SK-N-SH (cell line): ENCODE measurements at regions not wholly inside any gene's neighbourhood (a gene's known extent, or its start where the extent isn't known, plus 50 kb on each side); places are given as distances from the start of the nearest gene placed in this dataset.

Experiments
- CTCF ChIA-PET: fragments of 300-600, 350-600 bp; formaldehyde crosslinking; extraction: SDS; loops from one replicate; lab custom pipeline; 2021; lab: Yijun Ruan, JAX
- POLR2A ChIA-PET: fragments of 350-600 bp; sonication (Branson Sonifier 250); formaldehyde crosslinking; extraction: SDS; loops from one replicate; lab custom pipeline; 2020; ENCODE audit warnings: antibody characterized with exemption, inconsistent platforms; lab: Yijun Ruan, JAX
- DNase-seq: peaks from one replicate; pipeline ENCODE4 v3.0.0; 2012
- H2AFZ ChIP-seq: fragments of 200-600 bp; sonication (generic); 2 replicates; pipeline ENCODE4 v1.8.1; 2016; ENCODE audit warnings: antibody characterized with exemption, mild to moderate bottlenecking, low read depth
- H3F3A ChIP-seq: fragments of 200-600 bp; sonication (generic); replicated peaks from 2 replicates; pipeline ENCODE3; 2016; ENCODE audit warnings: antibody characterized with exemption, mild to moderate bottlenecking; ENCODE audit not compliant: insufficient read depth
- H3K27ac ChIP-seq, 2 experiments: fragments of 200-500 bp in 1 of 2; fragments of 200-600 bp in 1 of 2; sonication (Bioruptor generic) in 1 of 2; sonication (generic), shearing (Covaris generic) in 1 of 2; 2 replicates each; pipeline versions ENCODE4 v1.5.1 to v1.6.1; 2014 to 2016; ENCODE audit warnings: low read depth in 2 of 2, inconsistent platforms in 1 of 2, low read length in 1 of 2, mild to moderate bottlenecking in 1 of 2, mixed read lengths in 1 of 2
- H3K27me3 ChIP-seq: fragments of 200-600 bp; sonication (generic), shearing (Covaris generic); 2 replicates; pipeline ENCODE4 v1.6.1; 2016; ENCODE audit warnings: mixed run types; ENCODE audit not compliant: insufficient read depth
- H3K36me3 ChIP-seq, 2 experiments: fragments of 200-500 bp in 1 of 2; fragments of 200-600 bp in 1 of 2; sonication (Bioruptor generic) in 1 of 2; sonication (generic) in 1 of 2; replicated peaks in 1 of 2; 2 replicates each; pipeline versions ENCODE3 to v1.5.1; 2014 to 2016; ENCODE audit warnings: low read length in 1 of 2, mild to moderate bottlenecking in 1 of 2; ENCODE audit not compliant: insufficient read depth in 2 of 2, control insufficient read depth in 1 of 2
- H3K4me1 ChIP-seq, 2 experiments: fragments of 200-500 bp in 1 of 2; fragments of 200-600 bp in 1 of 2; sonication (Bioruptor generic) in 1 of 2; sonication (generic), shearing (Covaris generic) in 1 of 2; 2 replicates each; pipeline versions ENCODE4 v1.5.1 to v1.6.1; 2014 to 2016; ENCODE audit warnings: low read depth in 1 of 2, low read length in 1 of 2, mixed run types in 1 of 2; ENCODE audit not compliant: insufficient read depth in 2 of 2, control insufficient read depth in 1 of 2
- H3K4me2 ChIP-seq: fragments of 200-600 bp; sonication (generic), shearing (Covaris generic); 2 replicates; pipeline ENCODE4 v1.6.1; 2017; ENCODE audit warnings: mixed run types
- H3K4me3 ChIP-seq, 2 experiments: fragments of 200-500 bp in 1 of 2; fragments of 200-600 bp in 1 of 2; sonication (Bioruptor generic) in 1 of 2; sonication (generic), shearing (Covaris generic) in 1 of 2; 2 replicates each; pipeline versions ENCODE4 v1.5.1 to v1.8.1; 2014 to 2016; ENCODE audit warnings: low read depth in 2 of 2, inconsistent platforms in 1 of 2, low read length in 1 of 2, mild to moderate bottlenecking in 1 of 2, mixed read lengths in 1 of 2, moderate library complexity in 1 of 2
- H3K79me2 ChIP-seq: fragments of 200-600 bp; sonication (generic); 2 replicates; pipeline ENCODE4 v1.8.1; 2017; ENCODE audit warnings: mild to moderate bottlenecking; ENCODE audit not compliant: insufficient read depth
- H3K9ac ChIP-seq: fragments of 200-600 bp; sonication (generic); 2 replicates; pipeline ENCODE4 v1.6.1; 2017; ENCODE audit warnings: mixed run types
- H3K9me2 ChIP-seq: fragments of 200-600 bp; sonication (generic); 2 replicates; pipeline ENCODE4 v1.6.1; 2017; ENCODE audit warnings: mixed run types
- H3K9me3 ChIP-seq: fragments of 200-600 bp; sonication (generic); 2 replicates; pipeline ENCODE4 v1.6.1; 2017; ENCODE audit warnings: mixed run types, mild to moderate bottlenecking, moderate library complexity
- H4K20me1 ChIP-seq: fragments of 200-600 bp; sonication (generic); 2 replicates; pipeline ENCODE4 v1.6.1; 2017; ENCODE audit warnings: mild to moderate bottlenecking, mixed run types; ENCODE audit not compliant: insufficient read depth
- CHD2 ChIP-seq: fragments of 150-350 bp; IDR thresholded peaks from 2 replicates; pipeline ENCODE4 v1.6.1; 2018; ENCODE audit warnings: low read length; ENCODE audit not compliant: partially characterized antibody
- ELF1 ChIP-seq: IDR thresholded peaks from 2 replicates; pipeline ENCODE4 v1.4.0; 2012
- GABPA ChIP-seq: IDR thresholded peaks from 2 replicates; pipeline ENCODE4 v1.4.0; 2012; ENCODE audit warnings: low read depth, mild to moderate bottlenecking
- NFIC ChIP-seq: IDR thresholded peaks from 2 replicates; pipeline ENCODE4 v1.4.0; 2012; ENCODE audit warnings: borderline replicate concordance
- POLR2AphosphoS5 ChIP-seq: IDR thresholded peaks from 2 replicates; pipeline ENCODE4 v1.6.1; 2012; ENCODE audit warnings: low read depth, low read length
- RAD21 ChIP-seq: IDR thresholded peaks from 2 replicates; pipeline ENCODE4 v1.6.1; 2012; ENCODE audit warnings: mild to moderate bottlenecking, low read length
- RFX5 ChIP-seq: IDR thresholded peaks from 2 replicates; pipeline ENCODE4 v1.6.1; 2012; ENCODE audit warnings: mild to moderate bottlenecking, improper control_type of control experiment, low read length
- SIN3A ChIP-seq: IDR thresholded peaks from 2 replicates; pipeline ENCODE4 v1.6.1; 2012; ENCODE audit warnings: low read depth, mild to moderate bottlenecking, low read length, moderate library complexity, borderline replicate concordance
- TCF12 ChIP-seq: IDR thresholded peaks from 2 replicates; pipeline ENCODE4 v1.4.0; 2012
- WGBS: methylation state at CpG from one replicate; pipeline ENCODE4 v1.1.6; 2017; ENCODE audit warnings: low lambda C conversion rate; 5-methylcytosine and 5-hydroxymethylcytosine counted together
- TF ChIP-seq, protein P1 (sequence below): fragments of 150-350 bp; IDR thresholded peaks from 2 replicates; pipeline ENCODE4 v1.6.1; 2017; ENCODE audit warnings: antibody characterized with exemption, low read length, low read depth, borderline replicate concordance
- TF ChIP-seq, protein P2 (sequence below): fragments of 150-350 bp; IDR thresholded peaks from 2 replicates; pipeline ENCODE4 v1.6.1; 2016; ENCODE audit warnings: mild to moderate bottlenecking, low read depth, low read length
- TF ChIP-seq, protein P3 (sequence below): IDR thresholded peaks from 2 replicates; pipeline ENCODE4 v1.4.0; 2012; ENCODE audit warnings: low read depth

DNA sequence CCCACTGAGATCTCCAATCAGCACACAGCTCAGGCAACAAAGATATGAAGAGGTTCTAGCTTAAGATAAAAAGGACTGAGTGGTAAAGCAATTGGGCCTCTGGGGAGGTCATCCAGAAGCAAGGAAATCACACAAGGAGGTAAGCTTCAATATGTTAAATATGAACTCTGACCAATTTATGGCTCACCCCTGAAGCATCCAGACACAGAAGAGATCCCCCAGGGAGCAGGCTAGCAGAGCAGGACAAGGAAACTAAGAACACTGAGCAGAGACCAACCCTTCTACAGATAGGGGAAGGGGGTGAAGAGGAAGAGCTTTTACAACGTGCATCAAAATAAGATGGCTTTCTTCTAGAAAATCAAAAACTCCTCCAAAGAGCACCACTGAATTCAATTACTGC is 616.2 kb downstream of the DNAH5 start:
- no peaks in the 10 kb centered on the region for H3K79me2 ChIP-seq
- TF ChIP-seq RAD21 (no peak), GABPA (no peak), POLR2AphosphoS5 (no peak), SIN3A (no peak)
- TF ChIP-seq, protein P1, sequence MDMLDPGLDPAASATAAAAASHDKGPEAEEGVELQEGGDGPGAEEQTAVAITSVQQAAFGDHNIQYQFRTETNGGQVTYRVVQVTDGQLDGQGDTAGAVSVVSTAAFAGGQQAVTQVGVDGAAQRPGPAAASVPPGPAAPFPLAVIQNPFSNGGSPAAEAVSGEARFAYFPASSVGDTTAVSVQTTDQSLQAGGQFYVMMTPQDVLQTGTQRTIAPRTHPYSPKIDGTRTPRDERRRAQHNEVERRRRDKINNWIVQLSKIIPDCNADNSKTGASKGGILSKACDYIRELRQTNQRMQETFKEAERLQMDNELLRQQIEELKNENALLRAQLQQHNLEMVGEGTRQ, result no peak
- WGBS, result 0% methylated on average over 1 of the region's 1 CpG
- ChIA-PET CTCF (no interaction called here), POLR2A (no interaction called here)
- H4K20me1 ChIP-seq, result no peaks in the 10 kb centered on the region
- H2AFZ ChIP-seq, result no peak overlapping the region
- H3F3A ChIP-seq, result no peaks in the 10 kb centered on the region
- no peaks in the 10 kb centered on the region for H3K9me3 ChIP-seq
- H3K27ac ChIP-seq, result no peak overlapping the region
- no peak overlapping the region for H3K4me2 ChIP-seq
- no peaks in the 10 kb centered on the region for H3K4me1 ChIP-seq
- H3K9ac ChIP-seq, result no peak overlapping the region
- H3K36me3 ChIP-seq, result no peaks in the 10 kb centered on the region
- no peak for DNase-seq
- H3K27me3 ChIP-seq, result no peaks in the 10 kb centered on the region
- H3K9me2 ChIP-seq, result no peaks in the 10 kb centered on the region
- no peak overlapping the region for H3K4me3 ChIP-seq

DNA sequence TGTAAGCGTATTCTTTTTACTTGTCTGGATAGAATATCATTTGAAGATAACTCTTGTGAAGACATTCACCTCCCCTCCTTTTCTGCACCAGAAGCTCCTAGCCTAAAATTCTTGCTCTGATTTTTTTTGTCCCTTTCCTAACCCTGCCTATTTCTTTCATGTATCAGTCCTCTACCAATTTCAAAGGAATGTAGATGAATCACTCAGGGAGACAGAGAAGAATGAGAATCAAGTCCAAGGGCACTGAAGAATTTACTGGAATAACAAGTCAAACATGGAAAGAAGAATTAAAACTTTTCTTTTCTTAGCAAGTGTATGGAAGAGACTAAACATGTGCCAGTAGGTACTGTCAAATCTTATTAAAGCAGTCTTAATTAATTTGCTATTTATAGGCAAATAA is 618.7 kb downstream of the DNAH5 start:
- H3K9me2 ChIP-seq, result no peaks in the 10 kb centered on the region
- no peaks in the 10 kb centered on the region for H3F3A ChIP-seq
- H3K9me3 ChIP-seq, result no peaks in the 10 kb centered on the region
- no peak overlapping the region for H3K27ac ChIP-seq
- H3K4me3 ChIP-seq, result no peak overlapping the region
- H2AFZ ChIP-seq, result no peak overlapping the region
- H3K4me1 ChIP-seq, result no peaks in the 10 kb centered on the region
- CTCF ChIA-PET, result no interaction called here
- H3K27me3 ChIP-seq, result no peaks in the 10 kb centered on the region
- DNase-seq, result no peak
- no peaks in the 10 kb centered on the region for H3K36me3 ChIP-seq
- TF ChIP-seq, protein P2, sequence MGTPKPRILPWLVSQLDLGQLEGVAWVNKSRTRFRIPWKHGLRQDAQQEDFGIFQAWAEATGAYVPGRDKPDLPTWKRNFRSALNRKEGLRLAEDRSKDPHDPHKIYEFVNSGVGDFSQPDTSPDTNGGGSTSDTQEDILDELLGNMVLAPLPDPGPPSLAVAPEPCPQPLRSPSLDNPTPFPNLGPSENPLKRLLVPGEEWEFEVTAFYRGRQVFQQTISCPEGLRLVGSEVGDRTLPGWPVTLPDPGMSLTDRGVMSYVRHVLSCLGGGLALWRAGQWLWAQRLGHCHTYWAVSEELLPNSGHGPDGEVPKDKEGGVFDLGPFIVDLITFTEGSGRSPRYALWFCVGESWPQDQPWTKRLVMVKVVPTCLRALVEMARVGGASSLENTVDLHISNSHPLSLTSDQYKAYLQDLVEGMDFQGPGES, result no peak
- TF ChIP-seq CHD2 (no peak), SIN3A (no peak), POLR2AphosphoS5 (no peak), ELF1 (no peak), TCF12 (no peak), NFIC (no peak), RFX5 (no peak)
- TF ChIP-seq, protein P3, sequence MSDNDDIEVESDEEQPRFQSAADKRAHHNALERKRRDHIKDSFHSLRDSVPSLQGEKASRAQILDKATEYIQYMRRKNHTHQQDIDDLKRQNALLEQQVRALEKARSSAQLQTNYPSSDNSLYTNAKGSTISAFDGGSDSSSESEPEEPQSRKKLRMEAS, result no peak
- TF ChIP-seq, protein P1, result no peak
- POLR2A ChIA-PET, result no interaction called here
- no peaks in the 10 kb centered on the region for H3K79me2 ChIP-seq
- 2% methylated on average over 1 of the region's 1 CpG for WGBS
- H4K20me1 ChIP-seq, result no peaks in the 10 kb centered on the region
- no peak overlapping the region for H3K4me2 ChIP-seq
- H3K9ac ChIP-seq, result no peak overlapping the region
